GM23338 (cell line): ENCODE measurements at regions not wholly inside any gene's neighbourhood (a gene's known extent, or its start where the extent isn't known, plus 50 kb on each side); places are given as distances from the start of the nearest gene placed in this dataset.

Source experiments
- ATAC-seq: fragments of 200-7000 bp; cut with Tn5 transposase; 3 replicates; pipeline ENCODE4 v1.9.1; 2020
- DNase-seq: peaks from one replicate; pipeline ENCODE4 v3.0.0-alpha.2; 2015; ENCODE audit warnings: low spot score
- H2AFZ ChIP-seq: fragments of 200-600 bp; sonication (generic); 2 replicates; pipeline ENCODE4 v1.8.0; 2016; ENCODE audit warnings: antibody characterized with exemption, mild to moderate bottlenecking, moderate library complexity
- H3F3A ChIP-seq: fragments of 200-600 bp; sonication (generic); replicated peaks from 2 replicates; pipeline ENCODE4 v1.8.0; 2017; ENCODE audit warnings: antibody characterized with exemption, mixed run types, low read depth
- H3K27ac ChIP-seq: fragments of 200-600 bp; sonication (generic); 2 replicates; pipeline ENCODE4 v1.6.1; 2016; ENCODE audit warnings: low read depth
- H3K27me3 ChIP-seq: fragments of 200-600 bp; sonication (generic); 2 replicates; pipeline ENCODE4 v1.8.0; 2016; ENCODE audit warnings: mild to moderate bottlenecking, mixed run types, moderate library complexity; ENCODE audit not compliant: insufficient read depth
- H3K36me3 ChIP-seq: fragments of 200-600 bp; sonication (generic); 2 replicates; pipeline ENCODE4 v1.8.0; 2016; ENCODE audit warnings: mild to moderate bottlenecking; ENCODE audit not compliant: insufficient read depth
- H3K4me1 ChIP-seq: fragments of 200-600 bp; sonication (generic); 2 replicates; pipeline ENCODE4 v1.8.0; 2016; ENCODE audit warnings: mild to moderate bottlenecking, moderate library complexity; ENCODE audit not compliant: insufficient read depth
- H3K4me2 ChIP-seq: fragments of 200-600 bp; sonication (generic); 2 replicates; pipeline ENCODE4 v1.7.1; 2017; ENCODE audit warnings: mixed run types
- H3K4me3 ChIP-seq: fragments of 200-600 bp; sonication (generic); 2 replicates; pipeline ENCODE4 v1.6.1; 2016; ENCODE audit warnings: mixed run types
- H3K79me2 ChIP-seq: fragments of 200-600 bp; sonication (generic); replicated peaks from 2 replicates; pipeline ENCODE4 v1.8.0; 2017; ENCODE audit warnings: mild to moderate bottlenecking; ENCODE audit not compliant: insufficient read depth
- H3K9me2 ChIP-seq: fragments of 200-600 bp; sonication (generic); 2 replicates; pipeline ENCODE4 v1.8.0; 2017; ENCODE audit not compliant: insufficient read depth
- H4K20me1 ChIP-seq: fragments of 200-600 bp; sonication (generic); replicated peaks from 2 replicates; pipeline ENCODE4 v1.8.0; 2017; ENCODE audit warnings: mild to moderate bottlenecking; ENCODE audit not compliant: insufficient read depth
- H3K27ac Mint-ChIP-seq: 2 replicates; pipeline ENCODE4 v1.8.0; 2020; ENCODE audit warnings: inconsistent platforms, mild to moderate bottlenecking, moderate library complexity, mixed read lengths
- H3K27me3 Mint-ChIP-seq: 3 replicates; pipeline ENCODE4 v1.8.0; 2022; ENCODE audit warnings: low read depth, mild to moderate bottlenecking, moderate library complexity, mixed read lengths, inconsistent platforms; ENCODE audit not compliant: insufficient read depth, poor library complexity
- H3K36me3 Mint-ChIP-seq: 3 replicates; pipeline ENCODE4 v1.8.0; 2021; ENCODE audit warnings: low read depth, mild to moderate bottlenecking, inconsistent platforms, moderate library complexity, mixed read lengths
- H3K4me1 Mint-ChIP-seq: 3 replicates; pipeline ENCODE4 v1.8.0; 2020; ENCODE audit warnings: mild to moderate bottlenecking, inconsistent platforms, mixed read lengths
- H3K4me3 Mint-ChIP-seq: 3 replicates; pipeline ENCODE4 v1.8.0; 2021; ENCODE audit warnings: moderate library complexity, mild to moderate bottlenecking, inconsistent platforms, mixed read lengths
- H3K9me3 Mint-ChIP-seq: 3 replicates; pipeline ENCODE4 v1.8.0; 2020; ENCODE audit warnings: moderate library complexity, mild to moderate bottlenecking, inconsistent platforms, mixed read lengths
- CREB1 ChIP-seq: fragments of 250-450 bp; sonication (Bioruptor Pico); IDR thresholded peaks from 2 replicates; pipeline ENCODE4 v1.5.0; 2020; ENCODE audit warnings: low read depth, mild to moderate bottlenecking, moderate library complexity
- NANOG ChIP-seq: IDR thresholded peaks from 2 replicates; pipeline ENCODE4 v1.6.1; 2016; ENCODE audit warnings: antibody characterized with exemption, borderline replicate concordance
- POLR2AphosphoS5 ChIP-seq: IDR thresholded peaks from 2 replicates; pipeline ENCODE4 v1.6.1; 2016; ENCODE audit warnings: antibody characterized with exemption, low read depth
- TF ChIP-seq, protein P1 (sequence below), 2 experiments: fragments of 200-600 bp in 1 of 2; sonication (generic) in 1 of 2; conservative IDR thresholded peaks; 2 replicates each; pipeline versions ENCODE4 v1.5.1 to v1.6.1; 2016 to 2017; ENCODE audit warnings: antibody characterized with exemption in 2 of 2, low read depth in 2 of 2, mild to moderate bottlenecking in 2 of 2, moderate library complexity in 1 of 2
- TF ChIP-seq, protein P2 (sequence below): IDR thresholded peaks from 2 replicates; pipeline ENCODE4 v1.6.1; 2016; ENCODE audit warnings: antibody characterized with exemption
- TF ChIP-seq, protein P3 (sequence below): fragments of 250-450 bp; sonication (Bioruptor Pico); IDR thresholded peaks from 2 replicates; pipeline ENCODE4 v1.5.0; 2020; ENCODE audit warnings: mild to moderate bottlenecking, moderate library complexity

DNA sequence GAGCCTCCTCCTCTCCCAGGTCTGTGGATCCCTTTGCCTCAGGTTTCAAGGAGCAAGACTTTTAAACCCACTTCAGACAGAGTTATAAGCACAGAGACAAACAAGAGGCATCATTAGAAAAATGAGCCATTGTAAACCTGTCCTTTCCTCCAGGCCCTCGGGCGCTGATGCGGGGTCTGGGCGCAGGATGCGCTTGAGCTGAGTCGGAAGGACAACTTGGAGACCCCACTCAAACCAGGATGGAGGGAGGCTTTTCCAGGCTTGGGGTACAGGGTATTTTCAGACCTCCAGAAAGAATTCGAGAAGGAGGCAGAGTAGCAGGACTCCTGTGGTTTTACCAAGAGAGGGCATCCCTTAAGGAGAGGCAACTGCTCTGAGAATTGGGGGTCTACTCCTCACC, 155.6 kb downstream of the NUFIP1 start:
- no peaks in the 10 kb centered on the region for H3K9me3 Mint-ChIP-seq
- no peaks in the 10 kb centered on the region for H4K20me1 ChIP-seq
- H2AFZ ChIP-seq: peak overlapping the region; percentile 39; the same call in 1 of the 2 replicates
- H3K4me1 Mint-ChIP-seq: no peaks in the 10 kb centered on the region
- H3K4me2 ChIP-seq: no peak overlapping the region
- no peak overlapping the region for H3K27ac Mint-ChIP-seq
- ATAC-seq (no peak), DNase-seq (no peak)
- H3K27ac ChIP-seq: no peak overlapping the region
- no peaks in the 10 kb centered on the region for H3K27me3 Mint-ChIP-seq
- no peak overlapping the region for H3K4me3 Mint-ChIP-seq
- no peaks in the 10 kb centered on the region for H3K27me3 ChIP-seq
- H3K4me1 ChIP-seq: no peaks in the 10 kb centered on the region
- TF ChIP-seq NANOG (no peak), POLR2AphosphoS5 (no peak), CREB1 (CRISPR knock-in tag) (no peak)
- TF ChIP-seq, protein P1, sequence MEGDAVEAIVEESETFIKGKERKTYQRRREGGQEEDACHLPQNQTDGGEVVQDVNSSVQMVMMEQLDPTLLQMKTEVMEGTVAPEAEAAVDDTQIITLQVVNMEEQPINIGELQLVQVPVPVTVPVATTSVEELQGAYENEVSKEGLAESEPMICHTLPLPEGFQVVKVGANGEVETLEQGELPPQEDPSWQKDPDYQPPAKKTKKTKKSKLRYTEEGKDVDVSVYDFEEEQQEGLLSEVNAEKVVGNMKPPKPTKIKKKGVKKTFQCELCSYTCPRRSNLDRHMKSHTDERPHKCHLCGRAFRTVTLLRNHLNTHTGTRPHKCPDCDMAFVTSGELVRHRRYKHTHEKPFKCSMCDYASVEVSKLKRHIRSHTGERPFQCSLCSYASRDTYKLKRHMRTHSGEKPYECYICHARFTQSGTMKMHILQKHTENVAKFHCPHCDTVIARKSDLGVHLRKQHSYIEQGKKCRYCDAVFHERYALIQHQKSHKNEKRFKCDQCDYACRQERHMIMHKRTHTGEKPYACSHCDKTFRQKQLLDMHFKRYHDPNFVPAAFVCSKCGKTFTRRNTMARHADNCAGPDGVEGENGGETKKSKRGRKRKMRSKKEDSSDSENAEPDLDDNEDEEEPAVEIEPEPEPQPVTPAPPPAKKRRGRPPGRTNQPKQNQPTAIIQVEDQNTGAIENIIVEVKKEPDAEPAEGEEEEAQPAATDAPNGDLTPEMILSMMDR (conservative IDR thresholded peaks at IDR 0.05; ENCODE audit: low read depth in 2 of 2): no peak
- TF ChIP-seq, protein P2, sequence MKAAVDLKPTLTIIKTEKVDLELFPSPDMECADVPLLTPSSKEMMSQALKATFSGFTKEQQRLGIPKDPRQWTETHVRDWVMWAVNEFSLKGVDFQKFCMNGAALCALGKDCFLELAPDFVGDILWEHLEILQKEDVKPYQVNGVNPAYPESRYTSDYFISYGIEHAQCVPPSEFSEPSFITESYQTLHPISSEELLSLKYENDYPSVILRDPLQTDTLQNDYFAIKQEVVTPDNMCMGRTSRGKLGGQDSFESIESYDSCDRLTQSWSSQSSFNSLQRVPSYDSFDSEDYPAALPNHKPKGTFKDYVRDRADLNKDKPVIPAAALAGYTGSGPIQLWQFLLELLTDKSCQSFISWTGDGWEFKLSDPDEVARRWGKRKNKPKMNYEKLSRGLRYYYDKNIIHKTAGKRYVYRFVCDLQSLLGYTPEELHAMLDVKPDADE: no peak
- TF ChIP-seq, protein P3, sequence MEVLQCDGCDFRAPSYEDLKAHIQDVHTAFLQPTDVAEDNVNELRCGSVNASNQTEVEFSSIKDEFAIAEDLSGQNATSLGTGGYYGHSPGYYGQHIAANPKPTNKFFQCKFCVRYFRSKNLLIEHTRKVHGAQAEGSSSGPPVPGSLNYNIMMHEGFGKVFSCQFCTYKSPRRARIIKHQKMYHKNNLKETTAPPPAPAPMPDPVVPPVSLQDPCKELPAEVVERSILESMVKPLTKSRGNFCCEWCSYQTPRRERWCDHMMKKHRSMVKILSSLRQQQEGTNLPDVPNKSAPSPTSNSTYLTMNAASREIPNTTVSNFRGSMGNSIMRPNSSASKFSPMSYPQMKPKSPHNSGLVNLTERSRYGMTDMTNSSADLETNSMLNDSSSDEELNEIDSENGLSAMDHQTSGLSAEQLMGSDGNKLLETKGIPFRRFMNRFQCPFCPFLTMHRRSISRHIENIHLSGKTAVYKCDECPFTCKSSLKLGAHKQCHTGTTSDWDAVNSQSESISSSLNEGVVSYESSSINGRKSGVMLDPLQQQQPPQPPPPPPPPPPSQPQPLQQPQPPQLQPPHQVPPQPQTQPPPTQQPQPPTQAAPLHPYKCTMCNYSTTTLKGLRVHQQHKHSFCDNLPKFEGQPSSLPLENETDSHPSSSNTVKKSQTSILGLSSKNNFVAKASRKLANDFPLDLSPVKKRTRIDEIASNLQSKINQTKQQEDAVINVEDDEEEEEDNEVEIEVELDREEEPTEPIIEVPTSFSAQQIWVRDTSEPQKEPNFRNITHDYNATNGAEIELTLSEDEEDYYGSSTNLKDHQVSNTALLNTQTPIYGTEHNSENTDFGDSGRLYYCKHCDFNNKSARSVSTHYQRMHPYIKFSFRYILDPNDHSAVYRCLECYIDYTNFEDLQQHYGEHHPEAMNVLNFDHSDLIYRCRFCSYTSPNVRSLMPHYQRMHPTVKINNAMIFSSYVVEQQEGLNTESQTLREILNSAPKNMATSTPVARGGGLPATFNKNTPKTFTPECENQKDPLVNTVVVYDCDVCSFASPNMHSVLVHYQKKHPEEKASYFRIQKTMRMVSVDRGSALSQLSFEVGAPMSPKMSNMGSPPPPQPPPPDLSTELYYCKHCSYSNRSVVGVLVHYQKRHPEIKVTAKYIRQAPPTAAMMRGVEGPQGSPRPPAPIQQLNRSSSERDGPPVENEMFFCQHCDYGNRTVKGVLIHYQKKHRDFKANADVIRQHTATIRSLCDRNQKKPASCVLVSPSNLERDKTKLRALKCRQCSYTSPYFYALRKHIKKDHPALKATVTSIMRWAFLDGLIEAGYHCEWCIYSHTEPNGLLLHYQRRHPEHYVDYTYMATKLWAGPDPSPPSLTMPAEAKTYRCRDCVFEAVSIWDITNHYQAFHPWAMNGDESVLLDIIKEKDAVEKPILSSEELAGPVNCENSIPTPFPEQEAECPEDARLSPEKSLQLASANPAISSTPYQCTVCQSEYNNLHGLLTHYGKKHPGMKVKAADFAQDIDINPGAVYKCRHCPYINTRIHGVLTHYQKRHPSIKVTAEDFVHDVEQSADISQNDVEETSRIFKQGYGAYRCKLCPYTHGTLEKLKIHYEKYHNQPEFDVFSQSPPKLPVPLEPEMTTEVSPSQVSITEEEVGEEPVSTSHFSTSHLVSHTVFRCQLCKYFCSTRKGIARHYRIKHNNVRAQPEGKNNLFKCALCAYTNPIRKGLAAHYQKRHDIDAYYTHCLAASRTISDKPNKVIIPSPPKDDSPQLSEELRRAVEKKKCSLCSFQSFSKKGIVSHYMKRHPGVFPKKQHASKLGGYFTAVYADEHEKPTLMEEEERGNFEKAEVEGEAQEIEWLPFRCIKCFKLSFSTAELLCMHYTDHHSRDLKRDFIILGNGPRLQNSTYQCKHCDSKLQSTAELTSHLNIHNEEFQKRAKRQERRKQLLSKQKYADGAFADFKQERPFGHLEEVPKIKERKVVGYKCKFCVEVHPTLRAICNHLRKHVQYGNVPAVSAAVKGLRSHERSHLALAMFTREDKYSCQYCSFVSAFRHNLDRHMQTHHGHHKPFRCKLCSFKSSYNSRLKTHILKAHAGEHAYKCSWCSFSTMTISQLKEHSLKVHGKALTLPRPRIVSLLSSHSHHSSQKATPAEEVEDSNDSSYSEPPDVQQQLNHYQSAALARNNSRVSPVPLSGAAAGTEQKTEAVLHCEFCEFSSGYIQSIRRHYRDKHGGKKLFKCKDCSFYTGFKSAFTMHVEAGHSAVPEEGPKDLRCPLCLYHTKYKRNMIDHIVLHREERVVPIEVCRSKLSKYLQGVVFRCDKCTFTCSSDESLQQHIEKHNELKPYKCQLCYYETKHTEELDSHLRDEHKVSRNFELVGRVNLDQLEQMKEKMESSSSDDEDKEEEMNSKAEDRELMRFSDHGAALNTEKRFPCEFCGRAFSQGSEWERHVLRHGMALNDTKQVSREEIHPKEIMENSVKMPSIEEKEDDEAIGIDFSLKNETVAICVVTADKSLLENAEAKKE (CRISPR knock-in tag): no peak
- H3K79me2 ChIP-seq: no peaks in the 10 kb centered on the region
- no peaks in the 10 kb centered on the region for H3K36me3 ChIP-seq
- H3K4me3 ChIP-seq: no peak overlapping the region
- H3K36me3 Mint-ChIP-seq: no peaks in the 10 kb centered on the region
- no peaks in the 10 kb centered on the region for H3F3A ChIP-seq
- peaks cover 9% of the 10 kb centered on the region for H3K9me2 ChIP-seq
